Progenitor cell of endocrine pancreas (in vitro differentiated cells): ENCODE measurements at regions not wholly inside any gene's neighbourhood (a gene's known extent, or its start where the extent isn't known, plus 50 kb on each side); places are given as distances from the start of the nearest gene placed in this dataset.

ENCODE experiments used
- DNase-seq: peaks from one replicate; pipeline ENCODE4 v3.0.0; 2021; ENCODE audit warnings: low spot score; ENCODE audit not compliant: unreplicated experiment
- H3K27ac Mint-ChIP-seq: 2 replicates; pipeline ENCODE4 v1.8.0; 2021; ENCODE audit warnings: mild to moderate bottlenecking, moderate library complexity, mixed read lengths
- H3K27me3 Mint-ChIP-seq: 2 replicates; pipeline ENCODE4 v1.8.0; 2021; ENCODE audit warnings: mixed read lengths
- H3K36me3 Mint-ChIP-seq: 2 replicates; pipeline ENCODE4 v1.8.0; 2022; ENCODE audit warnings: mixed read lengths; ENCODE audit not compliant: insufficient read depth
- H3K4me1 Mint-ChIP-seq: 2 replicates; pipeline ENCODE4 v1.8.0; 2021; ENCODE audit warnings: low read depth, mixed read lengths
- H3K4me3 Mint-ChIP-seq: 2 replicates; pipeline ENCODE4 v1.8.0; 2021; ENCODE audit warnings: low read depth, mild to moderate bottlenecking, moderate library complexity, mixed read lengths
- H3K9me3 Mint-ChIP-seq: 2 replicates; pipeline ENCODE4 v1.8.0; 2021; ENCODE audit warnings: low read depth, mixed read lengths
- TF ChIP-seq, protein P1 (sequence below): fragments of 200-600 bp; sonication (generic); IDR thresholded peaks from one replicate; pipeline ENCODE4 v1.5.0; 2021; ENCODE audit warnings: antibody characterized with exemption, mild to moderate bottlenecking; ENCODE audit not compliant: unreplicated experiment

GRCh38 chr3:74053970-74054516 is 429.3 kb upstream of the PDZRN3 start:
- H3K27ac Mint-ChIP-seq = no peak overlapping the region
- H3K27me3 Mint-ChIP-seq = no peaks in the 10 kb centered on the region
- H3K9me3 Mint-ChIP-seq = peaks cover 3% of the 10 kb centered on the region
- H3K4me3 Mint-ChIP-seq = no peak overlapping the region
- H3K4me1 Mint-ChIP-seq = peaks cover 38% of the 10 kb centered on the region
- TF ChIP-seq, protein P1, sequence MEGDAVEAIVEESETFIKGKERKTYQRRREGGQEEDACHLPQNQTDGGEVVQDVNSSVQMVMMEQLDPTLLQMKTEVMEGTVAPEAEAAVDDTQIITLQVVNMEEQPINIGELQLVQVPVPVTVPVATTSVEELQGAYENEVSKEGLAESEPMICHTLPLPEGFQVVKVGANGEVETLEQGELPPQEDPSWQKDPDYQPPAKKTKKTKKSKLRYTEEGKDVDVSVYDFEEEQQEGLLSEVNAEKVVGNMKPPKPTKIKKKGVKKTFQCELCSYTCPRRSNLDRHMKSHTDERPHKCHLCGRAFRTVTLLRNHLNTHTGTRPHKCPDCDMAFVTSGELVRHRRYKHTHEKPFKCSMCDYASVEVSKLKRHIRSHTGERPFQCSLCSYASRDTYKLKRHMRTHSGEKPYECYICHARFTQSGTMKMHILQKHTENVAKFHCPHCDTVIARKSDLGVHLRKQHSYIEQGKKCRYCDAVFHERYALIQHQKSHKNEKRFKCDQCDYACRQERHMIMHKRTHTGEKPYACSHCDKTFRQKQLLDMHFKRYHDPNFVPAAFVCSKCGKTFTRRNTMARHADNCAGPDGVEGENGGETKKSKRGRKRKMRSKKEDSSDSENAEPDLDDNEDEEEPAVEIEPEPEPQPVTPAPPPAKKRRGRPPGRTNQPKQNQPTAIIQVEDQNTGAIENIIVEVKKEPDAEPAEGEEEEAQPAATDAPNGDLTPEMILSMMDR = no peak
- no peaks in the 10 kb centered on the region for H3K36me3 Mint-ChIP-seq
- DNase-seq = no peak

GRCh38 chr3:74049444-74049843 is 424.7 kb upstream of the PDZRN3 start:
- Mint-ChIP-seq H3K9me3 (peaks cover 3% of the 10 kb centered on the region), H3K27ac (no peak overlapping the region)

GRCh38 chr3:74048699-74049098 is 424.0 kb upstream of the PDZRN3 start:
- TF ChIP-seq, protein P1 = no peak
- Mint-ChIP-seq H3K4me1 (peaks cover 12% of the 10 kb centered on the region), H3K27ac (no peak overlapping the region), H3K4me3 (no peak overlapping the region), H3K9me3 (peaks cover 3% of the 10 kb centered on the region), H3K36me3 (no peaks in the 10 kb centered on the region), H3K27me3 (no peaks in the 10 kb centered on the region)
- DNase-seq = no peak

More at GRCh38 chr3:74049444-74049843, 424.7 kb upstream of the PDZRN3 start:
- Mint-ChIP-seq H3K4me1 (peaks cover 12% of the 10 kb centered on the region), H3K27me3 (no peaks in the 10 kb centered on the region), H3K36me3 (no peaks in the 10 kb centered on the region), H3K4me3 (no peak overlapping the region)
- DNase-seq = no peak
- TF ChIP-seq, protein P1 = no peak

DNA sequence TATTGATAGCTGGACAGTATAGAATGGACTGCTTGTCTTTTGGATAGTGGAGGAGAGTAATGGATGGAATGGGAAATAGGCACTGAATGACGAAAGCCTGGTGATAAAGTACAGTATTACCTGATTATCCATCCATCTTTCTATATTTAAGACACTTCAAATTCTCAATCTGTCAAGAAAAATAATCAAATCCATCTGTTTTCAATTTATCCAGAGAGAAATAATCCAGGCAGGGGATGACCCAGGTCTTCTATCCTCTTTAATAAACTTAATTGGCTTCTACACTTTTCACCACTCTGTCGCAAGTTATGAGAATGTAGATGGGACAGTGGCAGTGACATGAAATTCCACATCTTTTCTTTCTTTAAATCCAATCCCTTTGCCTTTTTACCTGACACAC is 420.3 kb upstream of the PDZRN3 start:
- H3K27me3 Mint-ChIP-seq = no peaks in the 10 kb centered on the region
- H3K4me1 Mint-ChIP-seq = no peaks in the 10 kb centered on the region
- H3K36me3 Mint-ChIP-seq = no peaks in the 10 kb centered on the region
- no peak overlapping the region for H3K4me3 Mint-ChIP-seq
- no peaks in the 10 kb centered on the region for H3K9me3 Mint-ChIP-seq
- TF ChIP-seq, protein P1 = no peak
- no peak overlapping the region for H3K27ac Mint-ChIP-seq
- DNase-seq = no peak

GRCh38 chr3:74041068-74041675 is 416.4 kb upstream of the PDZRN3 start:
- Mint-ChIP-seq H3K9me3 (no peaks in the 10 kb centered on the region), H3K27ac (no peak overlapping the region), H3K36me3 (no peaks in the 10 kb centered on the region), H3K27me3 (no peaks in the 10 kb centered on the region), H3K4me3 (no peak overlapping the region), H3K4me1 (peaks cover 18% of the 10 kb centered on the region)
- TF ChIP-seq, protein P1 = no peak
- DNase-seq = no peak
